Neural cell (in vitro differentiated cells): ENCODE measurements at regions not wholly inside any gene's neighbourhood (a gene's known extent, or its start where the extent isn't known, plus 50 kb on each side); places are given as distances from the start of the nearest gene placed in this dataset.

ENCODE experiments used
- H2AFZ ChIP-seq: fragments of 200-600, 300-800 bp; sonication (generic), shearing (Covaris generic); 2 replicates; pipeline ENCODE4 v1.6.0; 2014; ENCODE audit warnings: low read depth, mild to moderate bottlenecking, antibody characterized with exemption, low read length, moderate library complexity
- H3F3A ChIP-seq: fragments of 200-600 bp; shearing (Covaris generic); 2 replicates; pipeline ENCODE4 v1.6.1; 2016; ENCODE audit warnings: mild to moderate bottlenecking, moderate library complexity, mixed read lengths, antibody characterized with exemption, low read length; ENCODE audit not compliant: insufficient read depth, poor library complexity, severe bottlenecking
- H3K27ac ChIP-seq: fragments of 200-600, 300-800 bp; sonication (generic), shearing (Covaris generic); 2 replicates; pipeline ENCODE4 v1.5.1; 2014; ENCODE audit warnings: mild to moderate bottlenecking, low read length, moderate library complexity
- H3K27me3 ChIP-seq: fragments of 300-800, 200-600 bp; sonication (generic), shearing (Covaris generic); 2 replicates; pipeline ENCODE4 v1.6.0; 2014; ENCODE audit warnings: mild to moderate bottlenecking, low read depth, low read length, moderate library complexity; ENCODE audit not compliant: insufficient read depth
- H3K36me3 ChIP-seq: fragments of 300-800, 200-600 bp; sonication (generic), shearing (Covaris generic); 2 replicates; pipeline ENCODE4 v1.5.1; 2014; ENCODE audit warnings: mild to moderate bottlenecking, antibody characterized with exemption, low read length, moderate library complexity; ENCODE audit not compliant: insufficient read depth
- H3K4me2 ChIP-seq: fragments of 300-800, 200-600 bp; sonication (generic), shearing (Covaris generic); 2 replicates; pipeline ENCODE4 v1.6.0; 2014; ENCODE audit warnings: mild to moderate bottlenecking, low read length
- H3K4me3 ChIP-seq: fragments of 300-800, 200-600 bp; sonication (generic), shearing (Covaris generic); 2 replicates; pipeline ENCODE4 v1.5.1; 2014; ENCODE audit warnings: mild to moderate bottlenecking, low read length, moderate library complexity
- H3K79me2 ChIP-seq: fragments of 200-600 bp; shearing (Covaris generic); replicated peaks from 2 replicates; pipeline ENCODE4 v1.6.0; 2014; ENCODE audit warnings: mild to moderate bottlenecking, low read length, moderate library complexity; ENCODE audit not compliant: insufficient read depth
- H3K9ac ChIP-seq: fragments of 300-800, 200-600 bp; sonication (generic), shearing (Covaris generic); 2 replicates; pipeline ENCODE4 v1.6.1; 2016; ENCODE audit warnings: mild to moderate bottlenecking, low read length, mixed read lengths
- H3K9me2 ChIP-seq: fragments of 200-600 bp; shearing (Covaris generic); 2 replicates; pipeline ENCODE4 v1.6.1; 2016; ENCODE audit warnings: mild to moderate bottlenecking, low read length, mixed read lengths; ENCODE audit not compliant: insufficient read depth
- H3K9me3 ChIP-seq: fragments of 200-600, 300-800 bp; sonication (generic), shearing (Covaris generic); 2 replicates; pipeline ENCODE4 v1.6.1; 2016; ENCODE audit warnings: mild to moderate bottlenecking, mixed run types, low read length, moderate library complexity, mixed read lengths
- H4K20me1 ChIP-seq: fragments of 200-600 bp; shearing (Covaris generic); 2 replicates; pipeline ENCODE4 v1.6.1; 2016; ENCODE audit warnings: mild to moderate bottlenecking, mixed run types; ENCODE audit not compliant: insufficient read depth
- EP300 ChIP-seq: fragments of 450-650 bp; conservative IDR thresholded peaks from 2 replicates; pipeline ENCODE4 v1.6.1; 2014; ENCODE audit warnings: antibody characterized with exemption, mild to moderate bottlenecking, moderate library complexity; ENCODE audit not compliant: poor library complexity, severe bottlenecking
- EZH2 ChIP-seq: fragments of 200-600, 300-800 bp; shearing (Covaris generic), sonication (generic); IDR thresholded peaks from 2 replicates; pipeline ENCODE4 v1.6.1; 2014; ENCODE audit warnings: antibody characterized with exemption, low read length, borderline replicate concordance, mild to moderate bottlenecking; ENCODE audit not compliant: insufficient read depth, poor library complexity, severe bottlenecking
- MXI1 ChIP-seq: fragments of 450-650 bp; conservative IDR thresholded peaks from 2 replicates; pipeline ENCODE4 v1.6.1; 2014; ENCODE audit warnings: antibody characterized with exemption, mild to moderate bottlenecking; ENCODE audit not compliant: poor library complexity, severe bottlenecking
- POLR2AphosphoS5 ChIP-seq: IDR thresholded peaks from 2 replicates; pipeline ENCODE4 v1.6.1; 2012
- RAD21 ChIP-seq: fragments of 450-650 bp; conservative IDR thresholded peaks from 2 replicates; pipeline ENCODE4 v1.6.1; 2014; ENCODE audit warnings: antibody characterized with exemption, mild to moderate bottlenecking, moderate library complexity
- SMC3 ChIP-seq: fragments of 450-650 bp; conservative IDR thresholded peaks from 2 replicates; pipeline ENCODE4 v1.6.1; 2014; ENCODE audit warnings: antibody characterized with exemption, mild to moderate bottlenecking, moderate library complexity; ENCODE audit not compliant: poor library complexity
- TAF1 ChIP-seq: IDR thresholded peaks from 2 replicates; pipeline ENCODE4 v1.6.1; 2012; ENCODE audit warnings: low read depth
- TF ChIP-seq, protein P1 (sequence below): IDR thresholded peaks from 2 replicates; pipeline ENCODE4 v1.6.1; 2012; ENCODE audit warnings: borderline replicate concordance
- TF ChIP-seq, protein P2 (sequence below): fragments of 450-650 bp; IDR thresholded peaks from 2 replicates; pipeline ENCODE4 v1.5.1; 2014; ENCODE audit warnings: antibody characterized with exemption, mild to moderate bottlenecking, moderate library complexity; ENCODE audit not compliant: poor library complexity, severe bottlenecking

DNA sequence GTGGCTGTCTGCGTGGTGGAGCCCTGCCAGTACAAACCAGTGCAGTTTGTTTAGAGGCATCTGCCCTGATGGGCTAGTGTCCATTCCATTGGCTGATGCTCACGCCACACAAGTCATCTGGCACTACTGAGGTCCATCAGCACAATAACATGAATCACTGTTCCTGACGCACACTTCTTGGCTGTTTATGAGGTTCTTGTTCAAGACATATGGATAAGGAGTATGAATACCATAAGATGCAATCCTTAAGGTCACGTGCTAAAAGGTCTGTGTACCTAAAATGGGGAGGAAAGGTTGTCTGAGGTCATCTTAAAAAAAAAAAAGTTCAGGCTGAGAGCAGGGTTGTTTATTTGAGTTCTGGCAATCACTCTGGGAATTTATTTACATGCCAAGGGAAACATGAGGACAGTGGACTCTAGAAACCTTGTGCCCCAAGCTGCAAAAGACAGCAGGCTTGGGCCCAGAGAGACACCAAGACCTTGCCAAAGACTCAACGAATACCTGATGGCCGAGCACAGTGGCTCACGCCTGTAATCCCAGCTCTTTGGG, 54.1 kb upstream of the SHLD1 start:
- Histone ChIP-seq H3K27ac (no peak overlapping the region), H3K79me2 (no peaks in the 10 kb centered on the region), H3K4me2 (no peak overlapping the region), H2AFZ (no peak overlapping the region), H3K9ac (no peak overlapping the region), H3K9me3 (no peaks in the 10 kb centered on the region), H3F3A (no peaks in the 10 kb centered on the region), H3K27me3 (no peaks in the 10 kb centered on the region), H4K20me1 (no peaks in the 10 kb centered on the region), H3K4me3 (no peak overlapping the region), H3K36me3 (no peaks in the 10 kb centered on the region), H3K9me2 (no peaks in the 10 kb centered on the region)
- TF ChIP-seq EZH2 (no peak), EP300 (no peak), POLR2AphosphoS5 (no peak), SMC3 (no peak), TAF1 (no peak), RAD21 (no peak), MXI1 (no peak)
- TF ChIP-seq, protein P1, sequence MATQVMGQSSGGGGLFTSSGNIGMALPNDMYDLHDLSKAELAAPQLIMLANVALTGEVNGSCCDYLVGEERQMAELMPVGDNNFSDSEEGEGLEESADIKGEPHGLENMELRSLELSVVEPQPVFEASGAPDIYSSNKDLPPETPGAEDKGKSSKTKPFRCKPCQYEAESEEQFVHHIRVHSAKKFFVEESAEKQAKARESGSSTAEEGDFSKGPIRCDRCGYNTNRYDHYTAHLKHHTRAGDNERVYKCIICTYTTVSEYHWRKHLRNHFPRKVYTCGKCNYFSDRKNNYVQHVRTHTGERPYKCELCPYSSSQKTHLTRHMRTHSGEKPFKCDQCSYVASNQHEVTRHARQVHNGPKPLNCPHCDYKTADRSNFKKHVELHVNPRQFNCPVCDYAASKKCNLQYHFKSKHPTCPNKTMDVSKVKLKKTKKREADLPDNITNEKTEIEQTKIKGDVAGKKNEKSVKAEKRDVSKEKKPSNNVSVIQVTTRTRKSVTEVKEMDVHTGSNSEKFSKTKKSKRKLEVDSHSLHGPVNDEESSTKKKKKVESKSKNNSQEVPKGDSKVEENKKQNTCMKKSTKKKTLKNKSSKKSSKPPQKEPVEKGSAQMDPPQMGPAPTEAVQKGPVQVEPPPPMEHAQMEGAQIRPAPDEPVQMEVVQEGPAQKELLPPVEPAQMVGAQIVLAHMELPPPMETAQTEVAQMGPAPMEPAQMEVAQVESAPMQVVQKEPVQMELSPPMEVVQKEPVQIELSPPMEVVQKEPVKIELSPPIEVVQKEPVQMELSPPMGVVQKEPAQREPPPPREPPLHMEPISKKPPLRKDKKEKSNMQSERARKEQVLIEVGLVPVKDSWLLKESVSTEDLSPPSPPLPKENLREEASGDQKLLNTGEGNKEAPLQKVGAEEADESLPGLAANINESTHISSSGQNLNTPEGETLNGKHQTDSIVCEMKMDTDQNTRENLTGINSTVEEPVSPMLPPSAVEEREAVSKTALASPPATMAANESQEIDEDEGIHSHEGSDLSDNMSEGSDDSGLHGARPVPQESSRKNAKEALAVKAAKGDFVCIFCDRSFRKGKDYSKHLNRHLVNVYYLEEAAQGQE = no peak
- TF ChIP-seq, protein P2, sequence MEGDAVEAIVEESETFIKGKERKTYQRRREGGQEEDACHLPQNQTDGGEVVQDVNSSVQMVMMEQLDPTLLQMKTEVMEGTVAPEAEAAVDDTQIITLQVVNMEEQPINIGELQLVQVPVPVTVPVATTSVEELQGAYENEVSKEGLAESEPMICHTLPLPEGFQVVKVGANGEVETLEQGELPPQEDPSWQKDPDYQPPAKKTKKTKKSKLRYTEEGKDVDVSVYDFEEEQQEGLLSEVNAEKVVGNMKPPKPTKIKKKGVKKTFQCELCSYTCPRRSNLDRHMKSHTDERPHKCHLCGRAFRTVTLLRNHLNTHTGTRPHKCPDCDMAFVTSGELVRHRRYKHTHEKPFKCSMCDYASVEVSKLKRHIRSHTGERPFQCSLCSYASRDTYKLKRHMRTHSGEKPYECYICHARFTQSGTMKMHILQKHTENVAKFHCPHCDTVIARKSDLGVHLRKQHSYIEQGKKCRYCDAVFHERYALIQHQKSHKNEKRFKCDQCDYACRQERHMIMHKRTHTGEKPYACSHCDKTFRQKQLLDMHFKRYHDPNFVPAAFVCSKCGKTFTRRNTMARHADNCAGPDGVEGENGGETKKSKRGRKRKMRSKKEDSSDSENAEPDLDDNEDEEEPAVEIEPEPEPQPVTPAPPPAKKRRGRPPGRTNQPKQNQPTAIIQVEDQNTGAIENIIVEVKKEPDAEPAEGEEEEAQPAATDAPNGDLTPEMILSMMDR = no peak

DNA sequence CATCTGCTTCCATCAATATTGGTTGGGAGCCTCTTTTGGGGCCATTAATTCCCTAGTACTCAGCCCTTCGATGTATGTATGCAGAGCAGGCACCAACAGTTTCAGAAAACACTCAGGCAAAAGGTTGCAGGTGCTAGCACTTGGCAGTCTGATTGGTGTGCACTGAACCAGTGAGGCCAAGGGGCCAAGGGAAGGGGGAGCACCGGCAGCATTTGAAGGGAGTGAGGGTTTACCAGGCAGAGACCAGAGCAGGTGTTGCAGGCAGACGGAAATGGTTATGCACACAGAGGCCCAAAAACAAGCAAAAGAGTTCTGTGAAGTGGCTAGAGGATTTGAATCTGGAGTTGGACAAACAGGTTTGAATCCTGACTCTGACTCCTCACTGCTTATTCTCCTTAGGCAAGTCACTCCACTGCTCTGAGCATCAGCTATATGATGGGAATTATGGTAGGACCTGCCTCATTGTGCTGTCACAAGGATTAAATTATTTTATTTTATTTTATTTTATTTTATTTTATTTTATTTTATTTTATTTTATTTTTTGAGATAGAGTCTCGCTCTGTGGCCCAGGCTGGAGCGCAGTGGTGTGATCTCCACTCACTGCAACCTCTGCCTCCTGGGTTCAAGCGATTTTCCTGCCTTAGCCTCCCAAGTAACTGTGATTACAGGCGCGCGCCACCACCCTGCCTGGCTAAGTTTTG, 58.1 kb upstream of the SHLD1 start:
- H3K36me3 ChIP-seq = no peaks in the 10 kb centered on the region
- no peaks in the 10 kb centered on the region for H3K27me3 ChIP-seq
- H2AFZ ChIP-seq = no peak overlapping the region
- H3K9me3 ChIP-seq = no peaks in the 10 kb centered on the region
- no peak overlapping the region for H3K9ac ChIP-seq
- H3F3A ChIP-seq = no peaks in the 10 kb centered on the region
- no peaks in the 10 kb centered on the region for H3K9me2 ChIP-seq
- no peaks in the 10 kb centered on the region for H4K20me1 ChIP-seq
- H3K4me2 ChIP-seq = no peak overlapping the region
- no peak overlapping the region for H3K27ac ChIP-seq
- no peak overlapping the region for H3K4me3 ChIP-seq
- no peaks in the 10 kb centered on the region for H3K79me2 ChIP-seq
- no peak for TF ChIP-seq EZH2
- no peak for TF ChIP-seq MXI1
- TF ChIP-seq RAD21 = no peak
- TF ChIP-seq TAF1 = no peak
- TF ChIP-seq, protein P2 = no peak
- TF ChIP-seq EP300 = no peak
- TF ChIP-seq POLR2AphosphoS5 = no peak
- TF ChIP-seq SMC3 = no peak
- TF ChIP-seq, protein P1 = no peak
